ENCODE measurements at regions not wholly inside any gene's neighbourhood (a gene's known extent, or its start where the extent isn't known, plus 50 kb on each side); places are given as distances from the start of the nearest gene placed in this dataset.

GRCh38 chr12:73185403-73185802 is 913.2 kb downstream of the TRHDE start:
- CTCF ChIA-PET = no interaction called here
- TF ChIP-seq CTCF (conservative IDR thresholded peaks at IDR 0.05) (no peak), EZH2 (IDR thresholded peaks at IDR 0.05; ENCODE audit: low read depth) (no peak)
- H3K27me3 ChIP-seq (ENCODE audit: insufficient read depth, low read depth) = no peaks in the 10 kb centered on the region
- no peak overlapping the region for H2AFZ ChIP-seq
- H3F3A ChIP-seq (ENCODE audit: insufficient read depth, low read depth) = no peaks in the 10 kb centered on the region
- intact Hi-C loops (cut with micrococcal nuclease; ENCODE audit: unreplicated experiment) = no loop called here
- H3K4me3 ChIP-seq = no peak overlapping the region
- H3K27ac ChIP-seq = no peak overlapping the region
- H3K36me3 ChIP-seq (ENCODE audit: low read depth) = no peaks in the 10 kb centered on the region
- BruUV-seq (replicated peaks) = no TSS peak
- no peak overlapping the region for H3K4me2 ChIP-seq
- no peaks in the 10 kb centered on the region for H3K9me2 ChIP-seq (ENCODE audit: insufficient read depth)
- no peaks in the 10 kb centered on the region for H4K20me1 ChIP-seq (ENCODE audit: insufficient read depth)
- no peaks in the 10 kb centered on the region for H3K79me2 ChIP-seq (ENCODE audit: low read depth)
- H3K4me1 ChIP-seq (replicated peaks; ENCODE audit: insufficient read depth) = no peaks in the 10 kb centered on the region
- POLR2A ChIA-PET (ENCODE audit: unreplicated experiment) = no interaction called here
- no peaks in the 10 kb centered on the region for H3K9me3 ChIP-seq (ENCODE audit: insufficient read depth, low read depth)
- no peak for DNase-seq

- H3K4me3 ChIP-seq = no peak overlapping the region
- no peak for DNase-seq
- no peaks in the 10 kb centered on the region for H3F3A ChIP-seq (ENCODE audit: insufficient read depth, low read depth)
- H3K9me2 ChIP-seq (ENCODE audit: insufficient read depth) = no peaks in the 10 kb centered on the region
- intact Hi-C loops (cut with micrococcal nuclease; ENCODE audit: unreplicated experiment) = no loop called here
- no TSS peak for BruUV-seq (replicated peaks)
- ChIA-PET CTCF (no interaction called here), POLR2A (ENCODE audit: unreplicated experiment) (no interaction called here)
- H3K79me2 ChIP-seq (ENCODE audit: low read depth) = no peaks in the 10 kb centered on the region
- H3K9me3 ChIP-seq (ENCODE audit: insufficient read depth, low read depth) = no peaks in the 10 kb centered on the region
- H3K27me3 ChIP-seq (ENCODE audit: insufficient read depth, low read depth) = no peaks in the 10 kb centered on the region
- H2AFZ ChIP-seq = no peak overlapping the region
- H3K36me3 ChIP-seq (ENCODE audit: low read depth) = no peaks in the 10 kb centered on the region
- H3K4me1 ChIP-seq (replicated peaks; ENCODE audit: insufficient read depth) = no peaks in the 10 kb centered on the region
- TF ChIP-seq EZH2 (IDR thresholded peaks at IDR 0.05; ENCODE audit: low read depth) = no peak
- no peak for TF ChIP-seq CTCF (conservative IDR thresholded peaks at IDR 0.05)
- no peaks in the 10 kb centered on the region for H4K20me1 ChIP-seq (ENCODE audit: insufficient read depth)
- H3K27ac ChIP-seq = no peak overlapping the region
- no peak overlapping the region for H3K4me2 ChIP-seq
Observed at GRCh38 chr12:73186272-73186671, 914.1 kb downstream of the TRHDE start.

- DNase-seq = no peak
- Histone ChIP-seq H2AFZ (no peak overlapping the region), H3K4me1 (replicated peaks; ENCODE audit: insufficient read depth) (no peaks in the 10 kb centered on the region), H3K4me3 (no peak overlapping the region), H4K20me1 (ENCODE audit: insufficient read depth) (no peaks in the 10 kb centered on the region), H3K27ac (no peak overlapping the region), H3K79me2 (ENCODE audit: low read depth) (no peaks in the 10 kb centered on the region), H3K4me2 (no peak overlapping the region), H3K27me3 (ENCODE audit: insufficient read depth, low read depth) (no peaks in the 10 kb centered on the region), H3K9me3 (ENCODE audit: insufficient read depth, low read depth) (no peaks in the 10 kb centered on the region), H3F3A (ENCODE audit: insufficient read depth, low read depth) (no peaks in the 10 kb centered on the region), H3K9me2 (ENCODE audit: insufficient read depth) (no peaks in the 10 kb centered on the region), H3K36me3 (ENCODE audit: low read depth) (no peaks in the 10 kb centered on the region)
- intact Hi-C loops (cut with micrococcal nuclease; ENCODE audit: unreplicated experiment) = no loop called here
- TF ChIP-seq EZH2 (IDR thresholded peaks at IDR 0.05; ENCODE audit: low read depth) (no peak), CTCF (conservative IDR thresholded peaks at IDR 0.05) (no peak)
- ChIA-PET CTCF (no interaction called here), POLR2A (ENCODE audit: unreplicated experiment) (no interaction called here)
- BruUV-seq (replicated peaks) = no TSS peak
Observed at GRCh38 chr12:73187765-73188164, 915.6 kb downstream of the TRHDE start.
